ENCODE measurements at regions not wholly inside any gene's neighbourhood (a gene's known extent, or its start where the extent isn't known, plus 50 kb on each side); places are given as distances from the start of the nearest gene placed in this dataset.
"Not testable (repeated sequence)": the region's sequence is repeated elsewhere in the genome, so short reads cannot be mapped to it uniquely, and the experiment has no call there.

DNA sequence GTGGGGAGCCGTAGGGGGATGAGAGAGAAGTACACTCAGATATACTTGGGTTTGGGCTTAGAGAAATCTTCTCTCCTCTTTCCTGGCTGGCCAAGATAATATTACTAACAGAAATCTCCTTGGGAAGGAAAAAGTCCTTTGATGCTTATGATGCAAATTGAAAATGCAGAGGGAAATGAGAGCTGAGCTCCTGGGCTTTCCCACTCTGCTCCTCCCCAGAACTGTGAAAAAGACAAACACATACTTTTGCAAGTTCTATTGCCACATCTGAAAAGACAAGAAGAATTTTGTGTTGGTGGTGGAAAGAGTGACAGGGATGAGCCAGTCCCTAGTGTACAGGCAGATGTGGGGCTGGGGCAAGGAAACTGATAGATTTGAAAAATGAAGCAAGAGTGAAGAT, 185.9 kb downstream of the ANKRD60 start:
- Histone ChIP-seq H3K9me3 (replicated peaks; ENCODE audit: low read length) (no peaks in the 10 kb centered on the region), H3K4me1 (ENCODE audit: control insufficient read depth, insufficient read depth, low read length) (no peaks in the 10 kb centered on the region), H3K4me2 (ENCODE audit: low read length) (no peak overlapping the region), H3K27me3 (ENCODE audit: control insufficient read depth, insufficient read depth, low read length) (peaks cover 27% of the 10 kb centered on the region), H3K4me3 (ENCODE audit: low read length) (no peak overlapping the region), H3K36me3 (ENCODE audit: insufficient read depth, low read length) (no peaks in the 10 kb centered on the region), H3K9ac (ENCODE audit: low read depth, low read length) (no peak overlapping the region)

DNA sequence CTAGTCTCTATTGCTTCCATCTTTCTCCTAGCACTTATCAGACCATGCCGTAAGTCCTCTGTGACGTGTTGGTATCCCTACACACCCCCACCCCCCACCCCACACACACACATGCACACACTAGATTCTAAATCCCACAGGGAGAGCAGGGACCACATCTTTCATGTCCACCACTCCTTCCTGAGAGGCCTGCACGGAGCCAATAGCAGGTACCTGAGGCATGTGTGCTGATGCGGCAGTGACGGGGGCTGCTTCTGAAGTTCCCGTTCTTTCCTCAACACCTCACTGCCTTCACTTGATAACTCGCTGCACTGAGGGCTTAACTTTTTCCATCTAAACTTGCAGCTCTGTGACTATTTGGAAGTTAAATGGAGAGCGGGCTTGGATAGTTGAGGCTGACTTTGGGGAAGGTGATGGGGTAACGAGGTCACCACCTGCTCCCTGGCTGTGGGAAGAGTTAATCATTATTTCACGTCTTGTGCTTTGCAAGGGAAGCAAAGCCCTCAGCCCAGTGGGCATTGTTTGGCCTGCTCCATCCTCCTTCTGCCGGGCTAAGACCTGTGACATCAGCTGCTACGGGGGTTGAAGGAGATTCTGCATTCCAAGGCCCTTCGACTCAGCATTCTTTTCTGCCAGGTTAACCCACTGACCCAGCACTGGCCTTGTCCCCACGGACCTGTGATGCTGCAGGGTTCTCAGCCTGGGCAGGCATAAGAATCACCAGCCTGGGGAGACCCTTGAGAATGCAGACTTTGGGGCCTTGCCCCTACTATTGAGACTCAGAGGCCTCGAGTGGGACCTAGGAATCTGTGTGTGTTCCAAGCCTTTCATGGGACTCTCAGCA, 187.8 kb downstream of the ANKRD60 start:
- no peak overlapping the region for H3K9ac ChIP-seq (ENCODE audit: low read depth, low read length)
- H3K9me3 ChIP-seq (replicated peaks; ENCODE audit: low read length), result no peaks in the 10 kb centered on the region
- no peak overlapping the region for H3K4me2 ChIP-seq (ENCODE audit: low read length)
- H3K4me1 ChIP-seq (ENCODE audit: control insufficient read depth, insufficient read depth, low read length), result no peaks in the 10 kb centered on the region
- no peak overlapping the region for H3K4me3 ChIP-seq (ENCODE audit: low read length)
- peaks cover 23% of the 10 kb centered on the region for H3K27me3 ChIP-seq (ENCODE audit: control insufficient read depth, insufficient read depth, low read length)
- no peaks in the 10 kb centered on the region for H3K36me3 ChIP-seq (ENCODE audit: insufficient read depth, low read length)

DNA sequence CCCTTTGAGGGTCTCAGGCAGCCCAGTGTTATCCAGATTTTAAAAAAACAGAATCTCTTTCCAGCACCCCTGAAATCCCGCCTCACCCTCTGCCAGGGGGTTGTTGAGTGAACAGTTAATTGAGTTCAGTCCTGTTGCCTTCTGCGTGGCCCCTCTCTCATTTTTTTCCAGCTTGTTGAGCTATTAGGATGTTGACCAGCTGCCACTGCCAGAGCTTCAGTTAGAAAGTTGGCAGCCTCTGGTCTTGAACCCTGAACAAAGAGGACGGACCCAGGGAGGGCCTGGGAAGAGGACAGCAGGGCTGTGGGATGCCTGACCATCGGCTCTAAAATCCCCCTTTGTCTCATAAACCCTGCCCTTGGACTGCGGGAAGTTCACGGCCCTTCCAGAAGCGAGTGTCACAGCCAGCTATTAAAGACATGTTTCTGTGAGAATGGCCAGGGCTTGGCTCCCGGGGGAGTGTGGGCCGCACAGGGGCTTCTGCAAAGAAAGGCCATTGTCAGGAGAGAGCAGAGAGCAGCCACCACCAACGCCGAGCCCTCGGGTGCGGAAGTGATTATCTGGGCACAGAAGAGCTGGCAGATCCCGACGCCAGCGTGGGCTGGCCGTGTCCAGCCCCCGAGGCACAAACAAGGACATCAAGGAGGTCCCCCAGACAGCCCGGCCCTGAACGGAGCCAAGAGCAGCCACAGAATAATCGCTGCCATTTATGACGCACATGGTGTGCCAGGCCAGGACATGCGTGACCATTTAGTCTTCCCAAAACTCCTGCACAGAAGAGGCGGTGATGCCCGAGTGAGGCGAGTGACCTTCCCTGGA, 189.0 kb downstream of the ANKRD60 start:
- Histone ChIP-seq H3K36me3 (ENCODE audit: insufficient read depth, low read length) (no peaks in the 10 kb centered on the region), H3K4me1 (ENCODE audit: control insufficient read depth, insufficient read depth, low read length) (no peaks in the 10 kb centered on the region), H3K4me2 (ENCODE audit: low read length) (no peak overlapping the region), H3K9ac (ENCODE audit: low read depth, low read length) (no peak overlapping the region), H3K27me3 (ENCODE audit: control insufficient read depth, insufficient read depth, low read length) (peaks cover 23% of the 10 kb centered on the region), H3K9me3 (replicated peaks; ENCODE audit: low read length) (no peaks in the 10 kb centered on the region), H3K4me3 (ENCODE audit: low read length) (no peak overlapping the region)

DNA sequence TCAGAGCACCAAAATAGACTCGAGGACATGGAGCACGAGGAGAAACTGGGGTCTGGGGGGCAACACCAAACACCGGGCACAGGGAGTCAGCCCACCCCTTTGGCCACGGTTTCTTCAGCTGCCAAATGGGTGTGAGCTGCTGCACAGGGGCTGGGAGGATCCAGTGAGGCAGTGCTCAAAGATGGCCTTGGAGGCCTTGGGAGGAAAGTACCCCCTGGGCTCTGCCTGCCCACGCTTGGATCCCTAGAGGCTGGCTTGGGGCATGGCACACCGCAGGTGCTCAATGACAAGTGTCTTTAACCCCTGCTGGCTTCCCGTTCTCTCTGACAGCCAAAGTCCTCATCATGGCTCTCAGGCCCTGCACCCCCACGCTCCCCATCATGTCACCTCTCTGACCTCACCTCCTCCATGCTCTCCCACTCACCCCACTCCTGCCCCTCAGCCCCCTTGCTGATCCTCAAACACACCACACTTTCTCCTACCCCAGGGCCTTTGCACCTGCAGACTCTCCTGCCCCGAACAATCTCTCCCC, 190.3 kb downstream of the ANKRD60 start:
- H3K27me3 ChIP-seq (ENCODE audit: control insufficient read depth, insufficient read depth, low read length), result peaks cover 23% of the 10 kb centered on the region
- H3K36me3 ChIP-seq (ENCODE audit: insufficient read depth, low read length), result no peaks in the 10 kb centered on the region
- H3K4me2 ChIP-seq (ENCODE audit: low read length), result no peak overlapping the region
- H3K9me3 ChIP-seq (replicated peaks; ENCODE audit: low read length), result no peaks in the 10 kb centered on the region
- H3K9ac ChIP-seq (ENCODE audit: low read depth, low read length), result no peak overlapping the region
- H3K4me1 ChIP-seq (ENCODE audit: control insufficient read depth, insufficient read depth, low read length), result no peaks in the 10 kb centered on the region
- H3K4me3 ChIP-seq (ENCODE audit: low read length), result no peak overlapping the region

DNA sequence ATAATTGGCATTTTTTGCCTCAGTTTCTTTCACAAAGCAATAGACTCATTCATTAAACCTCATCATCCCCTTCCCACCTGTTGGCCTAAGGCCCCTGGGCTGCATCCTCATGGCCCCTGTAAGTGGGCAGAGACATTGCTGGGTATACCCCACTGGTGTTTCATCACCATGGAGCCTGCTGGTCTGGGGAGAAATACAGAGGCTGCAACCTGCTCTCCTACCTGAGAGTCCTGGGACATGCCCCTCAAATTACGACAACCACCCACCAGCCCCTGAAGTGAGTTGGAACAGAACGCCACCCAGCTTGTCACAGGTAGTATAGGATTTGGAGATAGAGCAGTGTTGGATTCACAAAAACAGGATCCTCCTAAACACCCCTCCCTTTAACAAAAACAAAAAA, 190.8 kb downstream of the ANKRD60 start:
- Histone ChIP-seq H3K36me3 (ENCODE audit: insufficient read depth, low read length) (no peaks in the 10 kb centered on the region), H3K9ac (ENCODE audit: low read depth, low read length) (no peak overlapping the region), H3K4me3 (ENCODE audit: low read length) (no peak overlapping the region), H3K4me1 (ENCODE audit: control insufficient read depth, insufficient read depth, low read length) (no peaks in the 10 kb centered on the region), H3K4me2 (ENCODE audit: low read length) (no peak overlapping the region), H3K27me3 (ENCODE audit: control insufficient read depth, insufficient read depth, low read length) (peaks cover 23% of the 10 kb centered on the region), H3K9me3 (replicated peaks; ENCODE audit: low read length) (no peaks in the 10 kb centered on the region)

DNA sequence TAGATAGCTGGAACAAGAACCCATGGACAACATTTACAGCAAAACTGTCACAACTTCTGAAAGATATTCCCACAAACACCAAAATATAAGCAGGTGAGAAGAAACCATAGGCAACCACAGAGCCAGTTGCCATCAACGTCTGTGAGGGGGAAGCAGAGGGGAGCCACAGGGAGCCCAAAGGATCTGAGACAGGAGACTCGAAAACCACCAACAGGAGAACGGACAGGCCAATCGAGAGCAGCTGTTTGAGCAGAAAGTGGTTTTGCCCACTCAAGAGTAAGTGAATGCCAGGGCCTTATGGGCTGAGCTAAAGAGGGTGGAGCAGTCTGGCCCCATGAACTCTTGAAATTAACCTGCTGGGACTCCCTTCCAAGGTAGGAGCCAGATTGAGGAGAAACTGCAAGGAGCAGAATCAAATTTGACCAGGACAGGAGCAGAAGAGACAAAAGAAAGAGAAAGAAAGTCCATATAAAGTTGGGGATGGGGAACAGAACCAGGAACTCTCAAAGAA, 195.4 kb downstream of the ANKRD60 start:
- Histone ChIP-seq H3K4me2 (ENCODE audit: low read length) (no peak overlapping the region), H3K9me3 (replicated peaks; ENCODE audit: low read length) (no peaks in the 10 kb centered on the region), H3K4me1 (ENCODE audit: control insufficient read depth, insufficient read depth, low read length) (no peaks in the 10 kb centered on the region), H3K27me3 (ENCODE audit: control insufficient read depth, insufficient read depth, low read length) (peaks cover 5% of the 10 kb centered on the region), H3K4me3 (ENCODE audit: low read length) (no peak overlapping the region), H3K9ac (ENCODE audit: low read depth, low read length) (no peak overlapping the region), H3K36me3 (ENCODE audit: insufficient read depth, low read length) (no peaks in the 10 kb centered on the region)

DNA sequence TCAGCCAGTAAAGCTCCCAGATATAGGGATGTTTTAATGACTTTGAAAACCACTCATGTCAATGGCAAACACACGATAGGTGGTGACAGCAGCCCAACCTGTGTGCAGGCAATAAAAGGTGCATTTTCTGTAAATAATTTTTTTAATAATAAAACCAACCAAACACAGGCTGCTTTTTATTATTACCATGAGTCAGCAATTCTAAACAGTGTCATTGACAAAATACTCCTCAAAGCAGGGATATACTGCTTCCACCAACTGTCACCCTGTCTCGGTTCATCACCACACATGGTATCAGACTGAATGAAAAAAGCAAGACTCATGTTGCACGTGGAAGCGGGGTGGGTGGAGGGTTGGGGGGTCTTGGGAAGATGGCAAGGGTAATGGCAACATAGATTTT, 195.9 kb downstream of the ANKRD60 start:
- no peaks in the 10 kb centered on the region for H3K9me3 ChIP-seq (replicated peaks; ENCODE audit: low read length)
- H3K4me3 ChIP-seq (ENCODE audit: low read length), result no peak overlapping the region
- H3K27me3 ChIP-seq (ENCODE audit: control insufficient read depth, insufficient read depth, low read length), result peaks cover 5% of the 10 kb centered on the region
- no peaks in the 10 kb centered on the region for H3K36me3 ChIP-seq (ENCODE audit: insufficient read depth, low read length)
- no peak overlapping the region for H3K4me2 ChIP-seq (ENCODE audit: low read length)
- H3K9ac ChIP-seq (ENCODE audit: low read depth, low read length), result no peak overlapping the region
- no peaks in the 10 kb centered on the region for H3K4me1 ChIP-seq (ENCODE audit: control insufficient read depth, insufficient read depth, low read length)

DNA sequence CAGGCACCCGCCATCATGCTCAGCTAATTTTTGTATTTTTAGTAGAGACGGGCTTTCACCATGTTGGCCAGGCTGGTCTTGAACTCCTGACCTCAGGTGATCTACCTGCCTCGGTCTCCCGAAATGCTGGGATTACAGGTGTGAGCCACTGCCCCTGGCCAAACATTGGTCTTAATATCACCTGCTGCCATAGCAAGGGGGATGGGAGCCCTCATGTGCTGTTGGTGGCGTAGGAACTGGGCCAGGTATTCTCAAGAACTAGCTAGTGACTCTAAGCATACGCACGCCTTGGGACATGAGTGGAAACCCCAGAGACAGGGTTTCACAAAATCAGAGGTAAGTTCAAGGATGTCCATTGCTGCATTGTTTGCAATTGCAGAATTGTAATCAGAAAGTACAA, 197.1 kb downstream of the ANKRD60 start:
- not testable (repeated sequence) for H3K36me3 ChIP-seq (ENCODE audit: insufficient read depth, low read length); H3K9ac ChIP-seq (ENCODE audit: low read depth, low read length); H3K4me1 ChIP-seq (ENCODE audit: control insufficient read depth, insufficient read depth, low read length); H3K4me2 ChIP-seq (ENCODE audit: low read length); H3K9me3 ChIP-seq (replicated peaks; ENCODE audit: low read length); H3K27me3 ChIP-seq (ENCODE audit: control insufficient read depth, insufficient read depth, low read length); H3K4me3 ChIP-seq (ENCODE audit: low read length)

DNA sequence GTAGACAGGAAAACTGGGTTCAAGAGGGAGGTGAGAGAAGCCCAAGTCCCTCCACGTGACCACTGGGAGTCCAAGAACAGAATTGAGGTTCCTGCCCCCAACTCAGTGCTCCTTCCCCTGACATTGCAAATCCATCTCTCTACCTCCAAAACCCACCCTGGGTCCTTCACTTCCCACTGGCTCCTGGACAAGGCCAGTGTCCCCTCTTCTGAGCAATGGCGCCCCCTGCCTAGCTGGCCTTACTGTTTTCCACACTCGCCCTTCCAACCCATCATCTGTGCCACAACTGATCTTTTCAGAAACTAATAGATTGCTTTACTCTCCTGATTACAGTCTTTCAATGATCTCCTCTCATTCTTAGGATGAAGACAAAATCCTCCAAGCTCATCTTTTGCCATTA, 200.3 kb downstream of the ANKRD60 start:
- Histone ChIP-seq H3K9ac (ENCODE audit: low read depth, low read length) (no peak overlapping the region), H3K4me2 (ENCODE audit: low read length) (no peak overlapping the region), H3K9me3 (replicated peaks; ENCODE audit: low read length) (no peaks in the 10 kb centered on the region), H3K4me1 (ENCODE audit: control insufficient read depth, insufficient read depth, low read length) (no peaks in the 10 kb centered on the region), H3K36me3 (ENCODE audit: insufficient read depth, low read length) (no peaks in the 10 kb centered on the region), H3K27me3 (ENCODE audit: control insufficient read depth, insufficient read depth, low read length) (peaks cover 5% of the 10 kb centered on the region), H3K4me3 (ENCODE audit: low read length) (no peak overlapping the region)

DNA sequence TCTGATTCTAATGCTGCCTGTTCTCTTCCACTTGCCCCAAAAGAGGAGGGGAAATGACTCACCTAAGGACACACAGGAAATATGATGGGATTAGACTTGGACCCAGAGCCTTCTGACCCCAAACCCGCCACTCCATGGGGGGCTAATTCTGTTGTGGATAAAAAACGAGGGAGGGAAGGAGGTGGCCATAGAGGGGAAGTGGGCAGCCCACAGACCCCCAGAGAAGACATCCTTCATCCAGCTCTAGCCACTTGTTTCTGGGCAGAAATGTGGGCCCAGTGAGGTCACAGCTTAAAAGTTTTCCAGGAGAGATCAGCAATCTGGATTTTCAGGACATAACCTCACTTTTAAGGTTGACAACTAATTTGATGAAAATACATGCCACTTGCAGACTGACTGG, 202.1 kb downstream of the ANKRD60 start:
- H3K4me1 ChIP-seq (ENCODE audit: control insufficient read depth, insufficient read depth, low read length), result peaks cover 1% of the 10 kb centered on the region
- H3K9ac ChIP-seq (ENCODE audit: low read depth, low read length), result no peak overlapping the region
- H3K4me3 ChIP-seq (ENCODE audit: low read length), result no peak overlapping the region
- no peaks in the 10 kb centered on the region for H3K36me3 ChIP-seq (ENCODE audit: insufficient read depth, low read length)
- no peaks in the 10 kb centered on the region for H3K9me3 ChIP-seq (replicated peaks; ENCODE audit: low read length)
- H3K4me2 ChIP-seq (ENCODE audit: low read length), result no peak overlapping the region
- H3K27me3 ChIP-seq (ENCODE audit: control insufficient read depth, insufficient read depth, low read length), result peaks cover 5% of the 10 kb centered on the region

DNA sequence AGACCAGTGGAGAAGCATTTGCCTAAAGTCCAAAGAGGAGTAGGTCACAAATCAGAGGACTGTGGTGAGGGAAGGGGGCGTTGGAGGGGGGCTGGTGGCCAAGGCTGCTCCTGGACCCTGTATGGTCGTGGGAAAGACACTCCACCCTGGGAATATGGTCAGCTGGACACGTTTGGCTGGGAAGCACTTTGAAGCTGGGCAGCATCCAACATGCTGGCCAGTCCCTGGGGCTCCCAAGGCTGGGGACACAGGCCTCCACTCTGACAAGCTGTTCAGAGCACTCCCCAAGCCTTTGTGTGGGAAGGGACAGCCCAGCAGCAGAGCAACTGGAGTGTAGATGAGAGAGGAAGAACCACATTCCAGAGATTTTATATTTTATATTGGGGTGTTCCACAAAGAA, 203.2 kb downstream of the ANKRD60 start:
- no peaks in the 10 kb centered on the region for H3K9me3 ChIP-seq (replicated peaks; ENCODE audit: low read length)
- H3K4me2 ChIP-seq (ENCODE audit: low read length), result no peak overlapping the region
- no peaks in the 10 kb centered on the region for H3K36me3 ChIP-seq (ENCODE audit: insufficient read depth, low read length)
- H3K4me1 ChIP-seq (ENCODE audit: control insufficient read depth, insufficient read depth, low read length), result peaks cover 3% of the 10 kb centered on the region
- no peak overlapping the region for H3K4me3 ChIP-seq (ENCODE audit: low read length)
- H3K27me3 ChIP-seq (ENCODE audit: control insufficient read depth, insufficient read depth, low read length), result peaks cover 5% of the 10 kb centered on the region
- H3K9ac ChIP-seq (ENCODE audit: low read depth, low read length), result no peak overlapping the region
